ENCODE measurements at regions not wholly inside any gene's neighbourhood (a gene's known extent, or its start where the extent isn't known, plus 50 kb on each side); places are given as distances from the start of the nearest gene placed in this dataset.

- TF ChIP-seq POLR2A (IDR thresholded peaks at IDR 0.05) (no peak), CTCF (IDR thresholded peaks at IDR 0.05) (no peak)
Measured at GRCh38 chr4:17058536-17058915, 160.1 kb upstream of the LDB2 start.

All from body of pancreas (tissue), 4 donors.